HG02970 (cell line): ENCODE measurements at regions not wholly inside any gene's neighbourhood (a gene's known extent, or its start where the extent isn't known, plus 50 kb on each side); places are given as distances from the start of the nearest gene placed in this dataset.
A peak's percentile ranks its signal among the peaks of the same experiment; 100 is the strongest.

Source experiments
- ATAC-seq: cut with Tn5 transposase; IDR thresholded peaks from one replicate; pipeline ENCODE4 v1.9.1; 2021; ENCODE audit warnings: mild to moderate bottlenecking, moderate library complexity, moderate number of reproducible peaks; ENCODE audit not compliant: unreplicated experiment, low FRiP score

DNA sequence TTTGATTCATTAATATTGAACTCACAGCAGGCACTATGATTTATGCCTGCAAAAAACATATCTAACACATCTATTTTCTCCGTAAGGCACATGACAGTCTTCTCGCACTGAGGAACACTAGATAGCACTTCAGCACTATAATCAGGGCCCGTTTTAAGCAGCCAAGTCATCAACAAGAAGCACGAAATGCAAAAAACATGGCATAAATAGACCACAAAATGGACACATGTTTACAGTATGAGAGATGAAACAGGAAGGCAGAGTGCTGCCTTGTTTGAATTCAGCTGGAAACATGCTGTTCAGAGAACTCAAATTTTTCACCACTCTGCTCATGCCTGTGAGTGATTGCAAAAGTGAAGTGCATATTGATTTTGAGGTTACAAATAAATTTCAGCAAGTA, 205.8 kb upstream of the PDGFD start:
- ATAC-seq = no peak

DNA sequence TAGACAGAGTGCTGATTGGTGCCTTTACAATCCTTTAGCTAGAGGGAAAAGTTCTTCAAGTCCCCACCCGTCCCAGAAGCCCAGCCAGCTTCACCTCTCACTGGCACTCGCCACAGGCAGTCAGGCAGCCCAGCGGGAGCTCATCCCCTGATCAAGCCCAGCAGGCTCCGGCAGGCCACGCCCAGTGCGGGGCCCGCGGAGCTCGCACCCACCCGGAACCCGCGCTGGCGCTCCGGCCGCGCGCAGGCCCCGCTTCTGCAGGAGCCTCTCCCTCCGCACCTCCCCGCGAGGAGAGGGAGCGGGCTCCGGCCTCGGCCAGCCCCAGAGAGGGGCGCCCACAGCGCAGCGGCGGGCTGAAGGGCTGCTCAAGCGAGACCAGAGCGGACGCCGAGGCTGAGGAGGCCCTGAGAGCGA, 202.4 kb upstream of the PDGFD start:
- ATAC-seq = no peak

GRCh38 chr11:104365676-104366075, 201.7 kb upstream of the PDGFD start:
- ATAC-seq = no peak

DNA sequence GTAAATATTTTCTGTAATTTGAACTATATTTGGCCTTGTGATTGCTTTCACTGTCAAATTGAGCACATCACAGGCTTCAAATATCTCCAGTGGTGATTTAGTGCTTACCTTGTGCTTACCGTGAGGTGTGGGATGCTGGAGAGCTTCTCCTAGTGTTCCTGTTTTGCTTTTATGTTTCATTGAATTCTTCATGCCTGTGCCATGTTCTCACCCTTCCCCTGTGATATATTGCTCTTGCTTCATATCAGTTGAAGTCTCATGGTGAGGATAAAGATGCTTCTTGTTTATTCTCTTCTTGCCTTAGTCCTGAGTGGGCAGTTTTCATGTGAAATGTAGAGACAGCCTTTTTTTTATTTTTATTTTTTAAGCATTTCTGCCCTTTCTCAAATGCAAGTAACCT, 198.0 kb upstream of the PDGFD start:
- ATAC-seq = no peak

DNA sequence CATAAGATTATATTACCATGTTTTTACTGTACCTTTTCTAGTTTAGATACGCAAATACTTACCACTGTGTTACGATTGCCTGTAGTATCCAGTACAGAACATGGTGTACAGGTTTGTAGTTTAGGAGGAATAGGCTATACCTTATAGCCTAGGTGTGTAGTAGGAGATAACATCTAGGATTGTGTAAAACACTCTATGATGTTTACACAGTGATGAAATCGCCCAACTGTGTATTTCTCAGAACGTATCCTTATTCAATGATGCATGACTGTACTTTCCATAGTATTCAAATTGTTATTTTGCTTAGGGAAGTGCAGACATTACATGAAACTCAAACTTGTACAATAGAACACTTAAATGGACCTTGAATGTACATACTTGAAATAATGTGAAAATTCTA, 188.1 kb upstream of the PDGFD start:
- no peak for ATAC-seq

GRCh38 chr11:104343578-104343977, 179.6 kb upstream of the PDGFD start:
- peak; percentile 69 for ATAC-seq

- no peak for ATAC-seq
These were observed 176.6 kb upstream of the PDGFD start for GRCh38 chr11:104340590-104340989.

GRCh38 chr11:104339380-104339831, 175.5 kb upstream of the PDGFD start:
- ATAC-seq = no peak

- ATAC-seq = no peak
These were observed 174.2 kb upstream of the PDGFD start for GRCh38 chr11:104338186-104338585.

GRCh38 chr11:104337273-104337672, 173.3 kb upstream of the PDGFD start:
- no peak for ATAC-seq

- no peak for ATAC-seq
These were observed 170.0 kb upstream of the PDGFD start for GRCh38 chr11:104333977-104334376.

GRCh38 chr11:104332110-104332509, 168.2 kb upstream of the PDGFD start:
- ATAC-seq = no peak

DNA sequence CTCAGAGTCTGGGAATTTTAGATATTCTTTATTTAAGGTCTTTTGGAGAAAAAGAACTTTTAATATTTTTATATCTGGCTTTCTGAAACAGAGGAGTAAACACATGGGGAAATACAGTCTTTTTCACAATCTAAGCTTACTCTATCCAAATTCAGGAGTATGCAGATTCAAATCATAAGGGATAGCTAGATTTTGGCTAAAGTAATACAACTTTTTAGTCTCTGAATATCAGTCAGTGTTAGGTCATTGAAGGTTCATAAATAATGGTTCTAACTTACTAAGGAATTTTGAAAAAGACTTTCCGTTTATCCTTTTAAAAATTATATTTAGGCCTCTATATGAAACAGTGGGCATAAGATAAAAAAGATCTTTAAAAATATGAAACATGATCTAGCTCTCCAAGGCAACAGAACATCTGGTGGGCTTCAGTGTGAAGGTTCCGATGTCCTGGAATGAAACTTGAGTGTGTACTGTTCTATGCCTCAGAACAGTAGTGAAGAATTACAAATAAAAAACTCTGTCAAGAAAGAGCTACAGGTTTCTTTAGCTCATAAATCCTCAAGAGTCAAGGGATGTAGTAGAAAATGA, 165.2 kb upstream of the PDGFD start:
- no peak for ATAC-seq

- no peak for ATAC-seq
These were observed 164.6 kb upstream of the PDGFD start for GRCh38 chr11:104328512-104328907.

GRCh38 chr11:104327861-104328511, 164.0 kb upstream of the PDGFD start:
- ATAC-seq = no peak

DNA sequence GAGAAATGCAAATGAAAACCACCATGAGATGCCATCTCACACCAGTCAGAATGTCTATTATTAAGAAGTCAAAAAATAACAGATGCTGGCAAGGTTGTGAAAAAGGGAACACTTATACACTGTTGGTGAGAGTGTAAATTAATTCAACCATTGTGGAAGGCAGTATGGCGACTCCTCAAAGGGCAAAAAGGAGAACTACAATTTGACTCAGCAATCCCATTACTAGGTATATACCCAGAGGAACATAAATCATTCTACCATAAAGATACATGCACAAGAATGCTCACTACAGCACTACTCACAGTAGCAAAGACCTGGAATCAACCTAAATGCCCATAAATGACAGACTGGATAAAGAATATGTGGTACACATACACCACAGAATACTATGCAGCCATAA, 161.1 kb upstream of the PDGFD start:
- no peak for ATAC-seq

- no peak for ATAC-seq
These were observed 160.3 kb upstream of the PDGFD start for GRCh38 chr11:104324276-104324675.

DNA sequence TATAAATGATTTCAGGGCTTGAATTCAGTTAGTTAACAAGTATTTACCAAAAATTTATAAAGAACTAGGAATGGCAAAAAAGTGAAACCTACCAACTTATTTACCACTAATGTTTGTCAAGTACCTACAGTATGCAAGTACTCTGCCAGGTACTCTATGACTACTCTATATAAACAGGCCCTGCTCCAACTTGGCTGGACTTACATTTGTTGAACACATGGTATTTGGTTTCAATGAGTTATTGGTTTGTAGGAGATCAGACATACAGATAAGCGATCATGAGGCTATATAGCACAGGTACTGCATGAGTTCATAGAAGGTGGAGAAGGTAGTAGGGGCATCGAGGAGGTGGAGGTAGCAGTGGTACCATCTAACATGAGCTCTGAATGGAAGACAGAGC, 159.9 kb upstream of the PDGFD start:
- ATAC-seq = no peak

- ATAC-seq = no peak
These were observed 158.7 kb upstream of the PDGFD start for GRCh38 chr11:104322696-104323095.

DNA sequence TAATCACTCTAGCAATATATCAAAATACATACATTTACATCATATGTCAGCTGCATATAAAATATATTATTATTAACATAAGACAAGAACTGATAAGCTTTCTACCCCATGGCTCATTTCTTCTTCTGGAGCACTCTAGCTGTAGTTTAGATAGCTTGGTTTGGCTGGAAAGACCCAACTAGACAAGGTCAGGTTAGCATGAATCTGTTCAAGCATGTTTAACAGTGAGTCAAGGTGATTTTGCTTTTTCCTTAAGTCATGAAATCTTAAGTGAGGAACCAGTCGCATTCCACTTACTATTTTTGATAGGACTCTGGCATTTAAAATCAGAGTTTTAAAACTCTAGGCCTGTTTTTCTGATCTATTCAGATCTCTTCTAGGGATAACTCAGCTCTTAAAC, 157.0 kb upstream of the PDGFD start:
- no peak for ATAC-seq

- ATAC-seq = no peak
These were observed 156.2 kb upstream of the PDGFD start for GRCh38 chr11:104320097-104320496.

DNA sequence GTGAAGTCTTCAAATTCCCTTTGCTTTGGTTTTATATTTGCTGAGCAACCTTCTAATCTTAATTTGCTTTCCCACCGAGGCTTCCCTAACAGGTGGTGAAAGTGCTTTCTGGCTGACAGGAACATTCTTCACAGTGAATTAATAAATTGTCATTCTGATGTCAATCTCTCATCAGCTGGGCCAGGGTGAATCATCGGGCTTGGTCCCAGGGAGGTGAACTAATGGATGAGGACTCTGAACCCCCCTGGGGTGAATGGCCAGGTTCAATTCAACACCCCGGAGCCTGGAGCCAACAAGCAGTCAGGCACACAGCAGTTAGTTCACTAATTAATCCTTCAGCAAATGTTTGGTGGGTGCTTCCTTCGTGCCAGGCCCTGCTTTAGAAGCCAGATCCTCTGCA, 155.4 kb upstream of the PDGFD start:
- no peak for ATAC-seq
